Heart left ventricle (tissue), 16 donors: ENCODE measurements at regions not wholly inside any gene's neighbourhood (a gene's known extent, or its start where the extent isn't known, plus 50 kb on each side); places are given as distances from the start of the nearest gene placed in this dataset.

ENCODE experiments used
- ATAC-seq, 4 donors: fragments of 200-7000 bp; cut with Tn5 transposase; one replicate each; pipeline ENCODE4 v1.9.1; 2020 to 2022; ENCODE audit warnings: moderate library complexity in 4 of 4, mild to moderate bottlenecking in 3 of 4, moderate number of reproducible peaks in 1 of 4
- DNase-seq, 5 donors: peaks; one replicate each; pipeline ENCODE4 v3.0.0-alpha.2; 2020
- H3K27ac ChIP-seq, 12 donors: fragments of 200-600 bp; sonication (generic) in 4 of 12; one replicate each; pipeline versions ENCODE4 v1.5.0 to v1.8.0; 2016 to 2022; ENCODE audit warnings: mild to moderate bottlenecking in 2 of 12
- H3K27me3 ChIP-seq, 9 donors: fragments of 200-600 bp; sonication (generic) in 2 of 9; one replicate each; pipeline versions ENCODE4 v1.5.1 to v1.8.0; 2016 to 2022; ENCODE audit warnings: mild to moderate bottlenecking in 3 of 9
- H3K36me3 ChIP-seq, 9 donors: fragments of 200-600 bp; sonication (generic) in 2 of 9; one replicate each; pipeline versions ENCODE4 v1.5.0 to v1.8.0; 2018 to 2022; ENCODE audit warnings: mild to moderate bottlenecking in 2 of 9
- H3K4me1 ChIP-seq, 12 donors: fragments of 200-600 bp; sonication (generic) in 4 of 12; one replicate each; pipeline versions ENCODE4 v1.5.0 to v1.8.0; 2016 to 2022; ENCODE audit warnings: mild to moderate bottlenecking in 3 of 12
- H3K4me3 ChIP-seq, 12 donors: fragments of 200-600 bp; sonication (generic) in 4 of 12; one replicate each; pipeline versions ENCODE4 v1.5.0 to v1.8.0; 2017 to 2022; ENCODE audit warnings: mild to moderate bottlenecking in 9 of 12, moderate library complexity in 4 of 12
- H3K9me3 ChIP-seq, 12 donors: fragments of 200-600 bp; sonication (generic) in 4 of 12; one replicate each; pipeline versions ENCODE4 v1.5.0 to v1.8.0; 2016 to 2022; ENCODE audit warnings: mild to moderate bottlenecking in 1 of 12
- CTCF ChIP-seq, 12 donors: fragments of 200-600 bp; sonication (generic) in 4 of 12; IDR thresholded peaks; one replicate each; pipeline versions ENCODE4 v1.5.0 to v1.8.0; 2018 to 2022; ENCODE audit warnings: antibody characterized with exemption in 12 of 12, mild to moderate bottlenecking in 5 of 12
- POLR2A ChIP-seq, 2 donors: fragments of 450-650 bp; IDR thresholded peaks; one replicate each; pipeline ENCODE4 v1.6.1; 2017; ENCODE audit warnings: antibody characterized with exemption in 2 of 2, mild to moderate bottlenecking in 2 of 2, moderate library complexity in 2 of 2
- WGBS, 4 donors: extraction: QIAGEN DNeasy Blood & Tissue Kit in 2 of 4; methylation state at CpG; one replicate each; pipeline versions ENCODE4 v1.1.5 to v1.1.7; 2013 to 2018; 5-methylcytosine and 5-hydroxymethylcytosine counted together
- intact Hi-C, 10 donors: fragments of 100-400 bp; cut with DNase I; formaldehyde crosslinking; loops; one replicate each; pipeline versions ENCODE4 v1.11.1 to v1.14.2; 2022
- donor health status: ischemic (EF 13 %, LVEDD 7.1; RV severe dilation, severe dysfunction).
- donor health status: healthy with polysubstance abuse.
- donor health status: DM: no; HTN: yes; CAD: no.
- donor health status: DM: no; HTN: no; CAD: no.
- donor health status: ischemic (EF 25% LVEDD 6.9; RV normal size, moderate dysfunction).
- donor health status: ischemic (EF 25% LVEDD 5.7; RV mildly dilated, moderate dysfunction).
- donor health status: healthy.
- donor health status: DM: yes; HTN: yes; CAD: no.
- donor health status: ischemic (EF 35%, LVEDD 5.7; RV mildly dilated, moderate dysfunction).
- donor health status: nonischemic (EF 11% LVEDD 7.7; RV severe dilation, severe dysfunction).
- donor health status: DM: yes; HTN: yes; CAD: no.
- donor health status: PGD.
- donor health status: ischemic (EF 29% LVEDD 5.4; RV normal size, mild dysfunction).
- donor health status: nonischemic (EF 23%, LVEDD 6.1; RV moderate dilation, normal function).

- no peaks in the 10 kb centered on the region for H3K36me3 ChIP-seq
These were observed 346.8 kb downstream of the BRINP2 start for GRCh38 chr1:177517546-177517945.

GRCh38 chr1:177514207-177514606, 343.4 kb downstream of the BRINP2 start:
- Histone ChIP-seq H3K27ac (no peak overlapping the region), H3K27me3 (peaks cover 0 to 49% (median 5%) of the 10 kb centered on the region in 9 donors), H3K4me1 (no peaks in the 10 kb centered on the region), H3K9me3 (no peaks in the 10 kb centered on the region), H3K4me3 (no peak overlapping the region), H3K36me3 (no peaks in the 10 kb centered on the region)
- no peak for ATAC-seq
- intact Hi-C loops: no loop called here
- DNase-seq: no peak
- TF ChIP-seq POLR2A (IDR thresholded peaks at IDR 0.05): no peak
- TF ChIP-seq CTCF (IDR thresholded peaks at IDR 0.05): no peak

More at GRCh38 chr1:177517546-177517945, 346.8 kb downstream of the BRINP2 start:
- peaks cover 0 to 60% (median 10%) of the 10 kb centered on the region in 9 donors for H3K27me3 ChIP-seq
- DNase-seq (no peak), ATAC-seq (no peak)
- no peak overlapping the region for H3K27ac ChIP-seq
- 54 to 66% (median 60%) methylated on average over 3 of the region's 3 CpGs for WGBS, 4 donors
- intact Hi-C loops: no loop called here
- H3K4me3 ChIP-seq: no peak overlapping the region
- no peaks in the 10 kb centered on the region for H3K9me3 ChIP-seq
- TF ChIP-seq POLR2A (IDR thresholded peaks at IDR 0.05) (no peak), CTCF (IDR thresholded peaks at IDR 0.05) (no peak)
- no peaks in the 10 kb centered on the region for H3K4me1 ChIP-seq

- WGBS, 4 donors: 68 to 75% (median 72%) methylated on average over 5 of the region's 5 CpGs
- DNase-seq: no peak
- intact Hi-C loops: no loop called here
These were observed 340.3 kb downstream of the BRINP2 start for GRCh38 chr1:177511036-177511435.

GRCh38 chr1:177505905-177506590, 335.3 kb downstream of the BRINP2 start:
- H3K27me3 ChIP-seq: peaks cover 0 to 2% (median 0%) of the 10 kb centered on the region in 9 donors
- H3K27ac ChIP-seq: no peak overlapping the region
- no peaks in the 10 kb centered on the region for H3K36me3 ChIP-seq
- H3K9me3 ChIP-seq: peaks cover 0 to 26% (median 12%) of the 10 kb centered on the region in 12 donors
- DNase-seq (no peak), ATAC-seq (no peak)
- intact Hi-C loops: no loop called here
- H3K4me1 ChIP-seq: no peaks in the 10 kb centered on the region
- no peak overlapping the region for H3K4me3 ChIP-seq
- TF ChIP-seq POLR2A (IDR thresholded peaks at IDR 0.05) (no peak), CTCF (IDR thresholded peaks at IDR 0.05) (no peak)
- 68 to 83% (median 81%) methylated on average over 1 of the region's 1 CpG for WGBS, 4 donors

More at GRCh38 chr1:177511036-177511435, 340.3 kb downstream of the BRINP2 start:
- TF ChIP-seq POLR2A (IDR thresholded peaks at IDR 0.05): no peak
- no peak for TF ChIP-seq CTCF (IDR thresholded peaks at IDR 0.05)
- Histone ChIP-seq H3K4me1 (no peaks in the 10 kb centered on the region), H3K27ac (no peak overlapping the region), H3K4me3 (no peak overlapping the region), H3K27me3 (peaks cover 0 to 35% (median 4%) of the 10 kb centered on the region in 9 donors), H3K36me3 (no peaks in the 10 kb centered on the region), H3K9me3 (peaks cover 0 to 10% (median 4%) of the 10 kb centered on the region in 12 donors)
- no peak for ATAC-seq
